WTC11 (cell line): ENCODE measurements at regions not wholly inside any gene's neighbourhood (a gene's known extent, or its start where the extent isn't known, plus 50 kb on each side); places are given as distances from the start of the nearest gene placed in this dataset.

ENCODE experiments used
- JUN ChIP-seq: sonication (generic); formaldehyde crosslinking; IDR thresholded peaks from 2 replicates; pipeline ENCODE4 v1.8.0; 2023; ENCODE audit warnings: mild to moderate bottlenecking, missing genetic modification reagents
- NR2C2 ChIP-seq: sonication (generic); formaldehyde crosslinking; IDR thresholded peaks from 2 replicates; pipeline ENCODE4 v1.8.0; 2022; ENCODE audit warnings: mild to moderate bottlenecking, missing genetic modification reagents
- STAT6 ChIP-seq: sonication (generic); formaldehyde crosslinking; conservative IDR thresholded peaks from 2 replicates; pipeline ENCODE4 v1.8.1; 2023; ENCODE audit warnings: mild to moderate bottlenecking, low read depth, missing genetic modification reagents, moderate library complexity
- USF1 ChIP-seq: sonication (generic); formaldehyde crosslinking; IDR thresholded peaks from 2 replicates; pipeline ENCODE4 v1.8.0; 2022; ENCODE audit warnings: mild to moderate bottlenecking, missing genetic modification reagents
- TF ChIP-seq, protein P1 (sequence below): sonication (generic); formaldehyde crosslinking; IDR thresholded peaks from 2 replicates; pipeline ENCODE4 v1.8.1; 2022; ENCODE audit warnings: low read depth, missing genetic modification reagents, borderline replicate concordance
- TF ChIP-seq, protein P2 (sequence below): sonication (generic); formaldehyde crosslinking; IDR thresholded peaks from 2 replicates; pipeline ENCODE4 v1.8.1; 2022; ENCODE audit warnings: mild to moderate bottlenecking, missing genetic modification reagents, moderate library complexity, borderline replicate concordance
- TF ChIP-seq, protein P3 (sequence below): fragments of 200-600 bp; IDR thresholded peaks from 2 replicates; pipeline ENCODE4 v1.8.0; 2022; ENCODE audit warnings: antibody characterized with exemption

DNA sequence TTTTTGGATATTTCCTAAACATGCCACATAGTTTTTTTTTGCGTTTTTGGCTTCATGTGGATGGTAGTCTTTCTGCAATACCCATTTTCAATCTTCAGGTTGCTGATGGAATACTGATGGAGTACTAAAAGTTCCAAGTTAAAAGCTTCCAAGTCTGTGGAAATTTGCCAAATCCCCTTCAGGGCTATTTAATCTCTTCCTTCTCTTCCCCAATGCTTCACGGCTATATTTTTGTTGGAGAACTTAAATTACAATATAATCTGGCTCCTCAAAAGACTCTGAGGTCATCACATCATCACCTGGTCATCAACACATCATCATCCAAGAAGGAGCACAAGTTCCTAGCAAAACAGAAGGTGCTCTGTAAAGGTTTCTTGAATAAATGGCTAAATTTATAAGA lies 881.0 kb upstream of the TENM4 start:
- no peak for TF ChIP-seq JUN
- TF ChIP-seq STAT6 (CRISPR knock-in tag) = no peak
- TF ChIP-seq, protein P1, sequence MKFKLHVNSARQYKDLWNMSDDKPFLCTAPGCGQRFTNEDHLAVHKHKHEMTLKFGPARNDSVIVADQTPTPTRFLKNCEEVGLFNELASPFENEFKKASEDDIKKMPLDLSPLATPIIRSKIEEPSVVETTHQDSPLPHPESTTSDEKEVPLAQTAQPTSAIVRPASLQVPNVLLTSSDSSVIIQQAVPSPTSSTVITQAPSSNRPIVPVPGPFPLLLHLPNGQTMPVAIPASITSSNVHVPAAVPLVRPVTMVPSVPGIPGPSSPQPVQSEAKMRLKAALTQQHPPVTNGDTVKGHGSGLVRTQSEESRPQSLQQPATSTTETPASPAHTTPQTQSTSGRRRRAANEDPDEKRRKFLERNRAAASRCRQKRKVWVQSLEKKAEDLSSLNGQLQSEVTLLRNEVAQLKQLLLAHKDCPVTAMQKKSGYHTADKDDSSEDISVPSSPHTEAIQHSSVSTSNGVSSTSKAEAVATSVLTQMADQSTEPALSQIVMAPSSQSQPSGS = no peak
- TF ChIP-seq, protein P2, sequence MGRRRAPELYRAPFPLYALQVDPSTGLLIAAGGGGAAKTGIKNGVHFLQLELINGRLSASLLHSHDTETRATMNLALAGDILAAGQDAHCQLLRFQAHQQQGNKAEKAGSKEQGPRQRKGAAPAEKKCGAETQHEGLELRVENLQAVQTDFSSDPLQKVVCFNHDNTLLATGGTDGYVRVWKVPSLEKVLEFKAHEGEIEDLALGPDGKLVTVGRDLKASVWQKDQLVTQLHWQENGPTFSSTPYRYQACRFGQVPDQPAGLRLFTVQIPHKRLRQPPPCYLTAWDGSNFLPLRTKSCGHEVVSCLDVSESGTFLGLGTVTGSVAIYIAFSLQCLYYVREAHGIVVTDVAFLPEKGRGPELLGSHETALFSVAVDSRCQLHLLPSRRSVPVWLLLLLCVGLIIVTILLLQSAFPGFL (CRISPR knock-in tag) = no peak
- TF ChIP-seq, protein P3, sequence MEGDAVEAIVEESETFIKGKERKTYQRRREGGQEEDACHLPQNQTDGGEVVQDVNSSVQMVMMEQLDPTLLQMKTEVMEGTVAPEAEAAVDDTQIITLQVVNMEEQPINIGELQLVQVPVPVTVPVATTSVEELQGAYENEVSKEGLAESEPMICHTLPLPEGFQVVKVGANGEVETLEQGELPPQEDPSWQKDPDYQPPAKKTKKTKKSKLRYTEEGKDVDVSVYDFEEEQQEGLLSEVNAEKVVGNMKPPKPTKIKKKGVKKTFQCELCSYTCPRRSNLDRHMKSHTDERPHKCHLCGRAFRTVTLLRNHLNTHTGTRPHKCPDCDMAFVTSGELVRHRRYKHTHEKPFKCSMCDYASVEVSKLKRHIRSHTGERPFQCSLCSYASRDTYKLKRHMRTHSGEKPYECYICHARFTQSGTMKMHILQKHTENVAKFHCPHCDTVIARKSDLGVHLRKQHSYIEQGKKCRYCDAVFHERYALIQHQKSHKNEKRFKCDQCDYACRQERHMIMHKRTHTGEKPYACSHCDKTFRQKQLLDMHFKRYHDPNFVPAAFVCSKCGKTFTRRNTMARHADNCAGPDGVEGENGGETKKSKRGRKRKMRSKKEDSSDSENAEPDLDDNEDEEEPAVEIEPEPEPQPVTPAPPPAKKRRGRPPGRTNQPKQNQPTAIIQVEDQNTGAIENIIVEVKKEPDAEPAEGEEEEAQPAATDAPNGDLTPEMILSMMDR = no peak
- TF ChIP-seq NR2C2 = no peak
- TF ChIP-seq USF1 = no peak
